Large intestine (tissue), 3 donors: ENCODE measurements at regions not wholly inside any gene's neighbourhood (a gene's known extent, or its start where the extent isn't known, plus 50 kb on each side); places are given as distances from the start of the nearest gene placed in this dataset.

ENCODE experiments used
- DNase-seq, 2 donors: peaks; one replicate each; pipeline versions ENCODE4 v3.0.0 to v3.0.0-alpha.2; 2013
- H3K27ac ChIP-seq: one replicate; pipeline ENCODE4 v1.5.1; 2013; ENCODE audit warnings: low read length
- H3K27me3 ChIP-seq: 2 replicates; pipeline ENCODE4 v1.6.1; 2013; ENCODE audit warnings: low read length; ENCODE audit not compliant: control insufficient read depth, insufficient read depth
- H3K36me3 ChIP-seq: 2 replicates; pipeline ENCODE4 v1.6.1; 2013; ENCODE audit warnings: low read length; ENCODE audit not compliant: control insufficient read depth, insufficient read depth
- H3K4me1 ChIP-seq: one replicate; pipeline ENCODE4 v1.6.1; 2013; ENCODE audit warnings: low read length; ENCODE audit not compliant: control insufficient read depth, insufficient read depth
- H3K4me3 ChIP-seq: one replicate; pipeline ENCODE4 v1.5.1; 2013; ENCODE audit warnings: low read length
- H3K9me3 ChIP-seq: one replicate; pipeline ENCODE4 v1.6.1; 2013; ENCODE audit warnings: mild to moderate bottlenecking, low read depth, low read length, moderate library complexity; ENCODE audit not compliant: control insufficient read depth
- WGBS: methylation state at CpG from one replicate; pipeline ENCODE4 v1.1.5; 2013; ENCODE audit warnings: low lambda C conversion rate; ENCODE audit not compliant: insufficient coverage; 5-methylcytosine and 5-hydroxymethylcytosine counted together

DNA sequence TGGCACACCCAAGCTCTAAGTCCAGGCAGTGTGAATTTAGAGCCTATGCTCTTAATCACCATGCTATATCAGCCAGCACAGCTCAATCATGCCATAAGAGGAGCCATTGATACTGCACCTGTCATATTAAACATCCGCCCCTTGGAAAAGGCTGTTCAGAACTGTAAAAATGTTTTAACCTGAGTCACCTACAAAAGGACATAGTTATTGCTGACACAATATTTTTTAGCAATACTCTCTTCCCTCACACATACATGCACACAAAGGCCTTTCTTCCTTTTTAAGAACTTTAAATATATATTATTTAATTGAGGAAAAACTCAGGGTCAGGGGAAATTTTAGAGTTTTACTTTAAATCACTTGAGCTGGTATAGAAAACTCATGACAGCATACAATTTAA, 83.5 kb upstream of the ATXN7L3B start:
- DNase-seq, result no peak
- Histone ChIP-seq H3K36me3 (no peaks in the 10 kb centered on the region), H3K4me3 (no peak overlapping the region), H3K9me3 (no peaks in the 10 kb centered on the region), H3K27me3 (no peaks in the 10 kb centered on the region), H3K4me1 (no peaks in the 10 kb centered on the region), H3K27ac (no peak overlapping the region)
- WGBS, result no CpG with 5 or more reads among the region's 1 CpG

- 93% methylated on average over 2 of the region's 3 CpGs for WGBS
- DNase-seq, result no peak
- Histone ChIP-seq H3K27ac (no peak overlapping the region), H3K9me3 (no peaks in the 10 kb centered on the region), H3K4me1 (no peaks in the 10 kb centered on the region), H3K27me3 (no peaks in the 10 kb centered on the region), H3K4me3 (no peak overlapping the region), H3K36me3 (no peaks in the 10 kb centered on the region)
Measured at GRCh38 chr12:74455429-74455828, 82.2 kb upstream of the ATXN7L3B start.

DNA sequence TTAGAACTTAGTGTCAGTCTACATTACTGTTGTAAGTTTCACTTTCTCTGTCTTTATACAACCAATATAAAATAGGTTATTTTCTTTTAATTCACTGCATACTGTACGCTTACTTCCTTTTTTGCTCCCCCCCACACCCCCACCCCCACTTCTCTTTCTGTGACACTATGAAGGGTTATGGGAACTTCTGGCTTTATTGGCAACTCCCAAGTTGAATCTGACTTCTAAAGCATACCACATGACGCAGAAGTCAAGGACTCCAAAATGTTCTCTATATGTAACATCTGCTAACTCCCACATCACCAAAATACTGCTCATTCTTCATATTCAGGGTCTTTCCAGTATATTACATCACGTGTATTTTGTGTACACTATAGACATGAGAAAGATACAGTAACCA, 81.2 kb upstream of the ATXN7L3B start:
- H3K27me3 ChIP-seq, result no peaks in the 10 kb centered on the region
- no peaks in the 10 kb centered on the region for H3K36me3 ChIP-seq
- WGBS, result 83% methylated on average over 1 of the region's 3 CpGs
- DNase-seq, result no peak
- H3K4me3 ChIP-seq, result no peak overlapping the region
- H3K9me3 ChIP-seq, result no peaks in the 10 kb centered on the region
- no peaks in the 10 kb centered on the region for H3K4me1 ChIP-seq
- H3K27ac ChIP-seq, result no peak overlapping the region

DNA sequence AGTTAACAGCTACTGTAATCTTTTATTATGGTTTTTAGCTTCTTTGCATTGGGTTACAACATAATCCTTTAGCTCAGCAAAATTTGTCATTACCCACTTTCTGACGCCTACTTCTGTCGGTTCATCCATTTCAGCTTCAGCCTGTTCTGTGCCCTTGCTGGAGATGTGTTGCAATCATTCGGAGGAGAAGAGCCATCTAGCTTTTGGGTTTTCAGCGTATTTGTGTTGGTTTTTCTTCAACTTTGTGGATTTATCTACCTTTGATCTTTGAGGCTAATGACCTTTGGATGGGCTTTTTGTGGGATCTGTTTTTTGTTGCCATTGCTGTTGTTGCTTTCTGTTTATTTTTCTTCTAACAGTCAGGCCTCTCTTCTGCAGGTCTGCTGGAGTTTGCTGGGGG, 69.2 kb upstream of the ATXN7L3B start:
- no peaks in the 10 kb centered on the region for H3K27me3 ChIP-seq
- H3K4me3 ChIP-seq, result no peak overlapping the region
- H3K4me1 ChIP-seq, result no peaks in the 10 kb centered on the region
- no peak overlapping the region for H3K27ac ChIP-seq
- H3K9me3 ChIP-seq, result no peaks in the 10 kb centered on the region
- no peak for DNase-seq
- H3K36me3 ChIP-seq, result no peaks in the 10 kb centered on the region
- WGBS, result 44% methylated on average over 3 of the region's 4 CpGs

- WGBS, result 63% methylated on average over 1 of the region's 1 CpG
- Histone ChIP-seq H3K27me3 (no peaks in the 10 kb centered on the region), H3K27ac (no peak overlapping the region), H3K9me3 (no peaks in the 10 kb centered on the region), H3K4me1 (no peaks in the 10 kb centered on the region), H3K4me3 (no peak overlapping the region), H3K36me3 (no peaks in the 10 kb centered on the region)
- DNase-seq, result no peak
Measured at GRCh38 chr12:74476234-74476633, 61.4 kb upstream of the ATXN7L3B start.

- DNase-seq, result no peak
- H3K27ac ChIP-seq, result no peak overlapping the region
- H3K4me1 ChIP-seq, result no peaks in the 10 kb centered on the region
- no peak overlapping the region for H3K4me3 ChIP-seq
- H3K36me3 ChIP-seq, result no peaks in the 10 kb centered on the region
- whole genome bisulfite sequencing, result 40% methylated on average over 1 of the region's 2 CpGs
- no peaks in the 10 kb centered on the region for H3K27me3 ChIP-seq
- no peaks in the 10 kb centered on the region for H3K9me3 ChIP-seq
Measured at GRCh38 chr12:74481078-74481477, 56.6 kb upstream of the ATXN7L3B start.

- H3K4me1 ChIP-seq, result no peaks in the 10 kb centered on the region
- H3K36me3 ChIP-seq, result no peaks in the 10 kb centered on the region
- DNase-seq, result no peak
- no peaks in the 10 kb centered on the region for H3K9me3 ChIP-seq
- H3K27ac ChIP-seq, result no peak overlapping the region
- H3K4me3 ChIP-seq, result no peak overlapping the region
- H3K27me3 ChIP-seq, result no peaks in the 10 kb centered on the region
Measured at GRCh38 chr12:74482115-74482514, 55.5 kb upstream of the ATXN7L3B start.

DNA sequence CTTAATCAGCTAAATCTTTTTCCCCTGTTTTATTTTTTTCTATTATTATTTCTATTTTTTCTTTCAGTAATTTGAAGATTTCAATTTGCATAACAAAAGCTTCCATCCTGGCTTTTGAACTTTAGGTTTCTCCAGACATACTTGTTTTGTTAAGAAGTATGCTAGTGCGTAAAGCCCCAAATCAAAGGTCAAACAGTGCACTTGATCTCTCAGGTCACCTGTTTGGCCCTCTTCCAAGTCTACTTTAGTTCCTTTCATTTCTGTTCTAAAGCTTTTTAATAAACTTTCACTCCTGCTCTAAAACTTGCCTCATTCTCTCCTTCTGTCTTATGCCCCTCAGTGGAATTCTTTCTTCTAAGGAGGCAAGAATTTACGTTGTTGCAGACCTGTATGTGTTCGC, 54.6 kb upstream of the ATXN7L3B start:
- H3K9me3 ChIP-seq, result no peaks in the 10 kb centered on the region
- no peak overlapping the region for H3K4me3 ChIP-seq
- H3K27ac ChIP-seq, result no peak overlapping the region
- DNase-seq, result peak in 1 of 2 donors; percentile 5
- 92% methylated on average over 2 of the region's 3 CpGs for WGBS
- H3K36me3 ChIP-seq, result no peaks in the 10 kb centered on the region
- no peaks in the 10 kb centered on the region for H3K4me1 ChIP-seq
- H3K27me3 ChIP-seq, result no peaks in the 10 kb centered on the region
